OCI-LY7 (cell line): ENCODE measurements at regions not wholly inside any gene's neighbourhood (a gene's known extent, or its start where the extent isn't known, plus 50 kb on each side); places are given as distances from the start of the nearest gene placed in this dataset.

Experiments
- CTCF ChIP-seq: fragments of 200-600 bp; sonication (generic); conservative IDR thresholded peaks from 2 replicates; pipeline ENCODE4 v1.5.1; 2014; ENCODE audit warnings: mild to moderate bottlenecking, antibody characterized with exemption, low read length, moderate library complexity, mixed read lengths
- EZH2phosphoT487 ChIP-seq: fragments of 200-600 bp; sonication (generic); IDR thresholded peaks from 2 replicates; pipeline ENCODE4 v1.6.1; 2018; ENCODE audit warnings: low read depth, borderline replicate concordance, mild to moderate bottlenecking, mixed run types, antibody characterized with exemption, low read length, moderate library complexity, mixed read lengths

- no peak for TF ChIP-seq CTCF
- TF ChIP-seq EZH2phosphoT487, result no peak
These were observed 700.3 kb upstream of the SEMA3D start for GRCh38 chr7:85887133-85887532.
